ENCODE measurements at regions not wholly inside any gene's neighbourhood (a gene's known extent, or its start where the extent isn't known, plus 50 kb on each side); places are given as distances from the start of the nearest gene placed in this dataset.

DNA sequence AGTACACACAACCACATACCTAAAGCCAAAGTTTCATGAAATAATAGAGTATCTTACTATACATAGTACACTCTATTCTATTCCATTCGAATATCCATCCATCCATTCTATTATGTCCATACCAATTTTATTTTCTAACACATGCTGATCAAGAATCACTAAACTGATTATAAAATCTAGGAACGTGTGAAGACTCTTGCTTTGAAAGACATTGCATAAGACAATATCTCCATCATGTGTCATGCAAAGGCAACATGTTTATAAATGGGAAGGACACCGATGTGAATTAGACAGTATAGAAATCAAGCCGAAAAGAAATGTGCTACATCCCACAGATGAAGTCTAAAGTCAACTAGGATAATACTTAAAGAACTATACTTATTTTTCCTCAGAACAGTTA lies 1561.5 kb upstream of the TENM4 start (continued):
- TF ChIP-seq, protein P1, sequence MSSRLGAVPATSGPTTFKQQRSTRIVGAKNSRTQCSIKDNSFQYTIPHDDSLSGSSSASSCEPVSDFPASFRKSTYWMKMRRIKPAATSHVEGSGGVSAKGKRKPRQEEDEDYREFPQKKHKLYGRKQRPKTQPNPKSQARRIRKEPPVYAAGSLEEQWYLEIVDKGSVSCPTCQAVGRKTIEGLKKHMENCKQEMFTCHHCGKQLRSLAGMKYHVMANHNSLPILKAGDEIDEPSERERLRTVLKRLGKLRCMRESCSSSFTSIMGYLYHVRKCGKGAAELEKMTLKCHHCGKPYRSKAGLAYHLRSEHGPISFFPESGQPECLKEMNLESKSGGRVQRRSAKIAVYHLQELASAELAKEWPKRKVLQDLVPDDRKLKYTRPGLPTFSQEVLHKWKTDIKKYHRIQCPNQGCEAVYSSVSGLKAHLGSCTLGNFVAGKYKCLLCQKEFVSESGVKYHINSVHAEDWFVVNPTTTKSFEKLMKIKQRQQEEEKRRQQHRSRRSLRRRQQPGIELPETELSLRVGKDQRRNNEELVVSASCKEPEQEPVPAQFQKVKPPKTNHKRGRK (CRISPR knock-in tag; IDR thresholded peaks at IDR 0.05) = no peak
- TF ChIP-seq, protein P2, sequence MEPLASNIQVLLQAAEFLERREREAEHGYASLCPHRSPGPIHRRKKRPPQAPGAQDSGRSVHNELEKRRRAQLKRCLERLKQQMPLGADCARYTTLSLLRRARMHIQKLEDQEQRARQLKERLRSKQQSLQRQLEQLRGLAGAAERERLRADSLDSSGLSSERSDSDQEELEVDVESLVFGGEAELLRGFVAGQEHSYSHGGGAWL (CRISPR knock-in tag; IDR thresholded peaks at IDR 0.05) = no peak

DNA sequence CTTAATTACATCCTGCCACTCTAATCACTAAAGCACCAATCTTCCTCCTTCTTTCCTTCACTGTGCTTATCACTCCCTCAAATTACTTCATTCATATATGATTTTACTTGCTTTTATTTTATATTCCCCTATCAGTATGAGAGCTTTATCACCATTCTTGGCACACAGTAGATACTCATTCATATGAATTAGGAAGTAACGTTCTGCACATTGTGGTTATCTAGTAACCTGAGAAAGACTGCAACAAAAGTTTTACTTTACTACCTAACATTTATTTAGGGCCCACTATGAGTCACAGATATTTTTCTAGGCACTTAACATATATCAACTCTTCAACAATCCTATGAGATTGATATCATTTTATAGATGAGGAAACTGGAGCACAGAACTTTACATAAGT lies 1559.9 kb upstream of the TENM4 start:
- 3% methylated on average over 1 of the region's 1 CpG for WGBS (ENCODE audit: low lambda C conversion rate)
- intact Hi-C loops (cut with micrococcal nuclease; ENCODE audit: unreplicated experiment) = no loop called here

More for the DNA sequence above, 1559.9 kb upstream of the TENM4 start:
- ChIA-PET CTCF (ENCODE audit: low intra/inter-chr PET ratio, low total read pairs) (no interaction called here), POLR2A (no interaction called here)
- no peak overlapping the region for H3K4me2 ChIP-seq (ENCODE audit: low read depth, low read length)
- no peak overlapping the region for H3K9ac ChIP-seq (ENCODE audit: insufficient read depth, low read depth, low read length)
- no peak overlapping the region for H3K4me3 ChIP-seq (replicated peaks in 1 of 3; ENCODE audit: insufficient read depth in 1 of 3, low read depth in 2 of 3, low read length in 3 of 3)
- no peaks in the 10 kb centered on the region for H3K4me1 ChIP-seq (ENCODE audit: insufficient read depth, low read length)
- no peak overlapping the region for H3K27ac ChIP-seq (ENCODE audit: extremely low read length, insufficient read depth, low read length)
- H3K79me2 ChIP-seq (ENCODE audit: insufficient read depth, low read length) = no peaks in the 10 kb centered on the region
- in situ Hi-C loops (cut with HindIII; ENCODE audit: extremely low pct_ligation_motif_present, low pct_unique_long_range_greater_than_20kb) = loop anchor here (25.0 kb wide), 1 partner anchor 1288 kb away; no protein-coding TSS in a partner anchor
- H4K20me1 ChIP-seq (ENCODE audit: insufficient read depth, low read length) = no peaks in the 10 kb centered on the region
- DNase-seq (ENCODE audit: low spot score) (no peak), ATAC-seq (no peak), FAIRE-seq (no peak)
- TF ChIP-seq, protein P3, sequence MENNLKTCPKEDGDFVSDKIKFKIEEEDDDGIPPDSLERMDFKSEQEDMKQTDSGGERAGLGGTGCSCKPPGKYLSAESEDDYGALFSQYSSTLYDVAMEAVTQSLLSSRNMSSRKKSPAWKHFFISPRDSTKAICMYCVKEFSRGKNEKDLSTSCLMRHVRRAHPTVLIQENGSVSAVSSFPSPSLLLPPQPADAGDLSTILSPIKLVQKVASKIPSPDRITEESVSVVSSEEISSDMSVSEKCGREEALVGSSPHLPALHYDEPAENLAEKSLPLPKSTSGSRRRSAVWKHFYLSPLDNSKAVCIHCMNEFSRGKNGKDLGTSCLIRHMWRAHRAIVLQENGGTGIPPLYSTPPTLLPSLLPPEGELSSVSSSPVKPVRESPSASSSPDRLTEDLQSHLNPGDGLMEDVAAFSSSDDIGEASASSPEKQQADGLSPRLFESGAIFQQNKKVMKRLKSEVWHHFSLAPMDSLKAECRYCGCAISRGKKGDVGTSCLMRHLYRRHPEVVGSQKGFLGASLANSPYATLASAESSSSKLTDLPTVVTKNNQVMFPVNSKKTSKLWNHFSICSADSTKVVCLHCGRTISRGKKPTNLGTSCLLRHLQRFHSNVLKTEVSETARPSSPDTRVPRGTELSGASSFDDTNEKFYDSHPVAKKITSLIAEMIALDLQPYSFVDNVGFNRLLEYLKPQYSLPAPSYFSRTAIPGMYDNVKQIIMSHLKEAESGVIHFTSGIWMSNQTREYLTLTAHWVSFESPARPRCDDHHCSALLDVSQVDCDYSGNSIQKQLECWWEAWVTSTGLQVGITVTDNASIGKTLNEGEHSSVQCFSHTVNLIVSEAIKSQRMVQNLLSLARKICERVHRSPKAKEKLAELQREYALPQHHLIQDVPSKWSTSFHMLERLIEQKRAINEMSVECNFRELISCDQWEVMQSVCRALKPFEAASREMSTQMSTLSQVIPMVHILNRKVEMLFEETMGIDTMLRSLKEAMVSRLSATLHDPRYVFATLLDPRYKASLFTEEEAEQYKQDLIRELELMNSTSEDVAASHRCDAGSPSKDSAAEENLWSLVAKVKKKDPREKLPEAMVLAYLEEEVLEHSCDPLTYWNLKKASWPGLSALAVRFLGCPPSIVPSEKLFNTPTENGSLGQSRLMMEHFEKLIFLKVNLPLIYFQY (CRISPR knock-in tag; IDR thresholded peaks at IDR 0.05; ENCODE audit: borderline replicate concordance) = no peak
- TF ChIP-seq, protein P4, sequence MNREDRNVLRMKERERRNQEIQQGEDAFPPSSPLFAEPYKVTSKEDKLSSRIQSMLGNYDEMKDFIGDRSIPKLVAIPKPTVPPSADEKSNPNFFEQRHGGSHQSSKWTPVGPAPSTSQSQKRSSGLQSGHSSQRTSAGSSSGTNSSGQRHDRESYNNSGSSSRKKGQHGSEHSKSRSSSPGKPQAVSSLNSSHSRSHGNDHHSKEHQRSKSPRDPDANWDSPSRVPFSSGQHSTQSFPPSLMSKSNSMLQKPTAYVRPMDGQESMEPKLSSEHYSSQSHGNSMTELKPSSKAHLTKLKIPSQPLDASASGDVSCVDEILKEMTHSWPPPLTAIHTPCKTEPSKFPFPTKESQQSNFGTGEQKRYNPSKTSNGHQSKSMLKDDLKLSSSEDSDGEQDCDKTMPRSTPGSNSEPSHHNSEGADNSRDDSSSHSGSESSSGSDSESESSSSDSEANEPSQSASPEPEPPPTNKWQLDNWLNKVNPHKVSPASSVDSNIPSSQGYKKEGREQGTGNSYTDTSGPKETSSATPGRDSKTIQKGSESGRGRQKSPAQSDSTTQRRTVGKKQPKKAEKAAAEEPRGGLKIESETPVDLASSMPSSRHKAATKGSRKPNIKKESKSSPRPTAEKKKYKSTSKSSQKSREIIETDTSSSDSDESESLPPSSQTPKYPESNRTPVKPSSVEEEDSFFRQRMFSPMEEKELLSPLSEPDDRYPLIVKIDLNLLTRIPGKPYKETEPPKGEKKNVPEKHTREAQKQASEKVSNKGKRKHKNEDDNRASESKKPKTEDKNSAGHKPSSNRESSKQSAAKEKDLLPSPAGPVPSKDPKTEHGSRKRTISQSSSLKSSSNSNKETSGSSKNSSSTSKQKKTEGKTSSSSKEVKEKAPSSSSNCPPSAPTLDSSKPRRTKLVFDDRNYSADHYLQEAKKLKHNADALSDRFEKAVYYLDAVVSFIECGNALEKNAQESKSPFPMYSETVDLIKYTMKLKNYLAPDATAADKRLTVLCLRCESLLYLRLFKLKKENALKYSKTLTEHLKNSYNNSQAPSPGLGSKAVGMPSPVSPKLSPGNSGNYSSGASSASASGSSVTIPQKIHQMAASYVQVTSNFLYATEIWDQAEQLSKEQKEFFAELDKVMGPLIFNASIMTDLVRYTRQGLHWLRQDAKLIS (CRISPR knock-in tag; IDR thresholded peaks at IDR 0.05) = no peak
- TF ChIP-seq BRD4 (CRISPR knock-in tag; IDR thresholded peaks at IDR 0.05) (no peak), U2AF1 (optimal IDR thresholded peaks at IDR 0.05; ENCODE audit: low read depth, low read length) (no peak)
- H3K36me3 ChIP-seq (replicated peaks in 1 of 2; ENCODE audit: control insufficient read depth in 1 of 2, insufficient read depth in 2 of 2, low read length in 2 of 2) = no peaks in the 10 kb centered on the region
- H3K27me3 ChIP-seq (ENCODE audit: control insufficient read depth in 1 of 2, insufficient read depth in 2 of 2, low read length in 2 of 2) = no peaks in the 10 kb centered on the region
- BruUV-seq (replicated peaks) = no TSS peak
- H2AFZ ChIP-seq (ENCODE audit: low read length) = no peak overlapping the region
- H3K9me3 ChIP-seq (ENCODE audit: low read length) = no peaks in the 10 kb centered on the region
